IMR-90 (cell line): ENCODE measurements at regions not wholly inside any gene's neighbourhood (a gene's known extent, or its start where the extent isn't known, plus 50 kb on each side); places are given as distances from the start of the nearest gene placed in this dataset.
A peak's percentile ranks its signal among the peaks of the same experiment; 100 is the strongest.

Experiments
- ATAC-seq: fragments of 200-7000 bp; cut with Tn5 transposase; 2 replicates; pipeline ENCODE4 v1.9.1; 2020; ENCODE audit warnings: low read depth, mild to moderate bottlenecking, moderate library complexity
- BruUV-seq: library from RNA; stranded (reverse); fragments of 400-500 nt; replicated peaks from 2 replicates; lab custom pipeline; 2021; lab: Mats Ljungman, UMichigan
- CTCF ChIA-PET: fragments of 300-600 bp; formaldehyde crosslinking; extraction: SDS; loops from one replicate; lab custom pipeline; 2021; ENCODE audit warnings: antibody characterized with exemption; lab: Yijun Ruan, JAX
- POLR2A ChIA-PET: fragments of 300-600 bp; sonication (Branson Sonifier 250); formaldehyde crosslinking; loops from one replicate; lab custom pipeline; 2022; ENCODE audit warnings: antibody characterized with exemption; ENCODE audit not compliant: unreplicated experiment; lab: Charles Lee
- DNase-seq: peaks from one replicate; pipeline ENCODE4 v3.0.0; 2013
- H2AFZ ChIP-seq: replicated peaks from 2 replicates; pipeline ENCODE3; 2013; ENCODE audit warnings: low read length, mild to moderate bottlenecking; ENCODE audit not compliant: poor library complexity
- H2AK5ac ChIP-seq: 2 replicates; pipeline ENCODE4 v1.6.1; 2013; ENCODE audit warnings: low read depth, low read length, inconsistent platforms
- H2AK9ac ChIP-seq: replicated peaks from 2 replicates; pipeline ENCODE3; 2013; ENCODE audit warnings: mild to moderate bottlenecking, low read depth, low read length, moderate library complexity; ENCODE audit not compliant: poor library complexity
- H2BK120ac ChIP-seq: 2 replicates; pipeline ENCODE4 v1.6.1; 2013; ENCODE audit warnings: low read depth, low read length, inconsistent platforms
- H2BK15ac ChIP-seq: 3 replicates; pipeline ENCODE4 v1.6.1; 2013; ENCODE audit warnings: low read depth, low read length, inconsistent platforms
- H2BK20ac ChIP-seq: 2 replicates; pipeline ENCODE4 v1.6.1; 2013; ENCODE audit warnings: low read depth, mild to moderate bottlenecking, inconsistent platforms, low read length, moderate library complexity
- H2BK5ac ChIP-seq: 2 replicates; pipeline ENCODE4 v1.6.1; 2013; ENCODE audit warnings: mild to moderate bottlenecking, low read depth, low read length, inconsistent platforms; ENCODE audit not compliant: poor library complexity, severe bottlenecking
- H3K14ac ChIP-seq: replicated peaks from 2 replicates; pipeline ENCODE4 v1.6.1; 2013; ENCODE audit warnings: low read depth, low read length, inconsistent platforms
- H3K18ac ChIP-seq: 2 replicates; pipeline ENCODE4 v1.6.1; 2013; ENCODE audit warnings: low read depth, low read length, control low read depth
- H3K23ac ChIP-seq: 2 replicates; pipeline ENCODE4 v1.6.1; 2013; ENCODE audit warnings: low read depth, low read length, inconsistent platforms
- H3K27ac ChIP-seq: 2 replicates; pipeline ENCODE4 v1.5.1; 2013; ENCODE audit warnings: mild to moderate bottlenecking, control low read depth, low read length; ENCODE audit not compliant: insufficient read depth
- H3K27me3 ChIP-seq: 2 replicates; pipeline ENCODE4 v1.6.1; 2013; ENCODE audit warnings: low read length; ENCODE audit not compliant: control insufficient read depth, insufficient read depth
- H3K36me3 ChIP-seq: 2 replicates; pipeline ENCODE4 v1.6.1; 2013; ENCODE audit warnings: low read length, mixed read lengths; ENCODE audit not compliant: control insufficient read depth, insufficient read depth
- H3K4ac ChIP-seq: 2 replicates; pipeline ENCODE4 v1.6.1; 2013; ENCODE audit warnings: low read depth, low read length, inconsistent platforms
- H3K4me1 ChIP-seq: 2 replicates; pipeline ENCODE4 v1.6.1; 2013; ENCODE audit warnings: low read length, mixed read lengths; ENCODE audit not compliant: control insufficient read depth, insufficient read depth
- H3K4me2 ChIP-seq: 2 replicates; pipeline ENCODE4 v1.6.1; 2013; ENCODE audit warnings: low read depth, mild to moderate bottlenecking, control low read depth, low read length, moderate library complexity
- H3K4me3 ChIP-seq: 2 replicates; pipeline ENCODE4 v1.5.1; 2013; ENCODE audit warnings: low read depth, mild to moderate bottlenecking, control low read depth, low read length, moderate library complexity; ENCODE audit not compliant: insufficient read depth
- H3K56ac ChIP-seq: 2 replicates; pipeline ENCODE4 v1.6.1; 2013; ENCODE audit warnings: low read length, inconsistent platforms; ENCODE audit not compliant: insufficient read depth; ENCODE audit errors: extremely low read depth
- H3K79me1 ChIP-seq, 2 experiments: 2 replicates each; pipeline ENCODE4 v1.6.1; 2013; ENCODE audit warnings: low read length in 2 of 2, inconsistent platforms in 1 of 2, low read depth in 1 of 2
- H3K9ac ChIP-seq: 2 replicates; pipeline ENCODE4 v1.6.1; 2013; ENCODE audit warnings: low read depth, low read length, control low read depth
- H3K9me1 ChIP-seq: 2 replicates; pipeline ENCODE4 v1.6.1; 2013; ENCODE audit warnings: low read length, inconsistent platforms; ENCODE audit not compliant: insufficient read depth
- H3K9me3 ChIP-seq: 2 replicates; pipeline ENCODE4 v1.6.1; 2013; ENCODE audit warnings: low read length; ENCODE audit not compliant: control insufficient read depth, insufficient read depth
- H4K20me1 ChIP-seq: 2 replicates; pipeline ENCODE4 v1.6.1; 2013; ENCODE audit warnings: low read length, inconsistent platforms; ENCODE audit not compliant: insufficient read depth
- H4K5ac ChIP-seq: 2 replicates; pipeline ENCODE4 v1.6.1; 2013; ENCODE audit warnings: mild to moderate bottlenecking, low read depth, low read length, control low read depth
- H4K8ac ChIP-seq, 2 experiments: 2 replicates each; pipeline ENCODE4 v1.6.1; 2013; ENCODE audit warnings: low read depth in 2 of 2, low read length in 2 of 2, control low read depth in 1 of 2, inconsistent platforms in 1 of 2
- H4K91ac ChIP-seq: 2 replicates; pipeline ENCODE4 v1.6.1; 2013; ENCODE audit warnings: low read depth, low read length, inconsistent platforms; ENCODE audit not compliant: insufficient read depth
- BHLHE40 ChIP-seq: fragments of 150-350 bp; IDR thresholded peaks from 2 replicates; pipeline ENCODE4 v1.6.1; 2016; ENCODE audit warnings: mild to moderate bottlenecking, low read depth, low read length
- CEBPB ChIP-seq: IDR thresholded peaks from 2 replicates; pipeline ENCODE4 v1.6.1; 2012; ENCODE audit warnings: low read depth, low read length, improper control_type of control experiment
- CHD1 ChIP-seq: IDR thresholded peaks from 2 replicates; pipeline ENCODE4 v1.6.1; 2012; ENCODE audit warnings: low read depth, low read length, improper control_type of control experiment
- CTCF ChIP-seq: conservative IDR thresholded peaks from 2 replicates; pipeline ENCODE4 v1.5.1; 2012; ENCODE audit warnings: mild to moderate bottlenecking, low read depth, low read length, improper control_type of control experiment
- ELK1 ChIP-seq: fragments of 150-350 bp; IDR thresholded peaks from 2 replicates; pipeline ENCODE4 v1.6.1; 2016; ENCODE audit warnings: low read depth, mild to moderate bottlenecking, low read length, moderate library complexity, borderline replicate concordance
- FOS ChIP-seq: fragments of 150-350 bp; IDR thresholded peaks from 2 replicates; pipeline ENCODE4 v1.6.1; 2016; ENCODE audit warnings: low read depth, low read length
- MAFK ChIP-seq: IDR thresholded peaks from 2 replicates; pipeline ENCODE4 v1.6.1; 2012; ENCODE audit warnings: low read depth, low read length, improper control_type of control experiment
- MAZ ChIP-seq: IDR thresholded peaks from 2 replicates; pipeline ENCODE4 v1.6.1; 2012; ENCODE audit warnings: low read depth, mild to moderate bottlenecking, low read length, improper control_type of control experiment, moderate library complexity, borderline replicate concordance
- MXI1 ChIP-seq: IDR thresholded peaks from 2 replicates; pipeline ENCODE4 v1.6.1; 2012; ENCODE audit warnings: low read depth, mild to moderate bottlenecking, low read length, moderate library complexity, borderline replicate concordance
- NFE2L2 ChIP-seq: fragments of 150-350 bp; IDR thresholded peaks from 2 replicates; pipeline ENCODE4 v1.6.1; 2016; ENCODE audit warnings: low read depth, mild to moderate bottlenecking, low read length
- POLR2A ChIP-seq: IDR thresholded peaks from 2 replicates; pipeline ENCODE4 v1.6.1; 2012; ENCODE audit warnings: mild to moderate bottlenecking, low read depth, low read length
- RAD21 ChIP-seq: IDR thresholded peaks from 2 replicates; pipeline ENCODE4 v1.6.1; 2012; ENCODE audit warnings: low read length, improper control_type of control experiment
- RCOR1 ChIP-seq: IDR thresholded peaks from 2 replicates; pipeline ENCODE4 v1.6.1; 2012; ENCODE audit warnings: mild to moderate bottlenecking, low read length, improper control_type of control experiment; ENCODE audit not compliant: insufficient replicate concordance
- RFX5 ChIP-seq: IDR thresholded peaks from 2 replicates; pipeline ENCODE4 v1.8.0; 2012; ENCODE audit warnings: low read depth, mild to moderate bottlenecking, low read length, moderate library complexity
- SMC3 ChIP-seq: fragments of 150-350 bp; IDR thresholded peaks from 2 replicates; pipeline ENCODE4 v1.6.1; 2016; ENCODE audit warnings: low read depth, mild to moderate bottlenecking, antibody characterized with exemption, low read length, moderate library complexity
- WGBS, 2 experiments: methylation state at CpG; one replicate each; pipeline versions ENCODE4 v1.1.5 to v1.1.7; 2013; ENCODE audit warnings: missing lambda C conversion rate in 2 of 2; ENCODE audit not compliant: insufficient read length in 1 of 2; ENCODE audit errors: extremely low coverage in 2 of 2; 5-methylcytosine and 5-hydroxymethylcytosine counted together
- dilution Hi-C: fragments of 300-500 bp; cut with HindIII; formaldehyde crosslinking; loops from one replicate; pipeline ENCODE4 v1.14.3; 2018; ENCODE audit warnings: low sequenced_read_pairs; ENCODE audit not compliant: unreplicated experiment
- in situ Hi-C: fragments of 300-500 bp; cut with MboI; formaldehyde crosslinking; loops from 3 replicates; pipeline ENCODE4 v1.14.3; 2019; ENCODE audit warnings: low sequenced_read_pairs, inconsistent platforms, mixed read lengths
- intact Hi-C: fragments of 100-400 bp; cut with micrococcal nuclease; formaldehyde crosslinking; loops from 2 replicates; pipeline ENCODE4 v1.10.0; 2022
- TF ChIP-seq, protein P1 (sequence below): fragments of 150-350 bp; IDR thresholded peaks from 2 replicates; pipeline ENCODE4 v1.6.1; 2017; ENCODE audit warnings: mild to moderate bottlenecking, antibody characterized with exemption, low read length, low read depth

- no peak overlapping the region for H4K91ac ChIP-seq
- peak; percentile 21; the same call in 1 of the 2 replicates for ATAC-seq
- H3K36me3 ChIP-seq = no peaks in the 10 kb centered on the region
- H3K4ac ChIP-seq = no peak overlapping the region
- TF ChIP-seq RAD21 (no peak), SMC3 (no peak), BHLHE40 (no peak), MXI1 (no peak), CEBPB (no peak), FOS (no peak), NFE2L2 (no peak), RCOR1 (no peak), ELK1 (no peak), MAFK (no peak), MAZ (no peak), POLR2A (no peak), CHD1 (no peak), RFX5 (no peak), CTCF (no peak)
- TF ChIP-seq, protein P1, sequence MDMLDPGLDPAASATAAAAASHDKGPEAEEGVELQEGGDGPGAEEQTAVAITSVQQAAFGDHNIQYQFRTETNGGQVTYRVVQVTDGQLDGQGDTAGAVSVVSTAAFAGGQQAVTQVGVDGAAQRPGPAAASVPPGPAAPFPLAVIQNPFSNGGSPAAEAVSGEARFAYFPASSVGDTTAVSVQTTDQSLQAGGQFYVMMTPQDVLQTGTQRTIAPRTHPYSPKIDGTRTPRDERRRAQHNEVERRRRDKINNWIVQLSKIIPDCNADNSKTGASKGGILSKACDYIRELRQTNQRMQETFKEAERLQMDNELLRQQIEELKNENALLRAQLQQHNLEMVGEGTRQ = no peak
- no peak overlapping the region for H2BK120ac ChIP-seq
- no peaks in the 10 kb centered on the region for H3K79me1 ChIP-seq
- intact Hi-C loops (no loop called here), dilution Hi-C loops (no loop called here), in situ Hi-C loops (no loop called here)
- H3K4me1 ChIP-seq = no peaks in the 10 kb centered on the region
- ChIA-PET POLR2A (no interaction called here), CTCF (no interaction called here)
- H3K56ac ChIP-seq = no peak overlapping the region
- H3K27me3 ChIP-seq = no peaks in the 10 kb centered on the region
- no peak overlapping the region for H2AK5ac ChIP-seq
- H3K23ac ChIP-seq = no peak overlapping the region
- no CpG with 5 or more reads among the region's 1 CpG for WGBS, 2 experiments
- H4K5ac ChIP-seq = no peak overlapping the region
- peak overlapping the region; percentile 8; the same call in 1 of the 2 replicates for H3K4me2 ChIP-seq
- no peak overlapping the region for H3K18ac ChIP-seq
- H3K27ac ChIP-seq = no peak overlapping the region
- H3K9ac ChIP-seq = no peak overlapping the region
- H2AFZ ChIP-seq = no peak overlapping the region
- H4K8ac ChIP-seq = no peak overlapping the region
- DNase-seq = peak; percentile 42
- no peaks in the 10 kb centered on the region for H4K20me1 ChIP-seq
- no peak overlapping the region for H3K4me3 ChIP-seq
- H3K14ac ChIP-seq = no peak overlapping the region
- no peak overlapping the region for H2BK20ac ChIP-seq
- no peaks in the 10 kb centered on the region for H3K9me1 ChIP-seq
- H3K9me3 ChIP-seq = no peaks in the 10 kb centered on the region
- no peak overlapping the region for H2AK9ac ChIP-seq
- BruUV-seq = no TSS peak
- H2BK5ac ChIP-seq = no peak overlapping the region
- H2BK15ac ChIP-seq = no peak overlapping the region
Observed at GRCh38 chr14:84036840-84037239, 1493.1 kb upstream of the FLRT2 start.
